ENCODE measurements at regions not wholly inside any gene's neighbourhood (a gene's known extent, or its start where the extent isn't known, plus 50 kb on each side); places are given as distances from the start of the nearest gene placed in this dataset.
A peak's percentile ranks its signal among the peaks of the same experiment; 100 is the strongest.
"Not testable (repeated sequence)": the region's sequence is repeated elsewhere in the genome, so short reads cannot be mapped to it uniquely, and the experiment has no call there.

GRCh38 chr15:75119312-75119711 is 82.4 kb upstream of the C15orf39 start:
- not testable (repeated sequence) for H3K27ac Mint-ChIP-seq; H3K27me3 Mint-ChIP-seq; H3K4me1 Mint-ChIP-seq; ATAC-seq (ENCODE audit: low read depth); H3K36me3 Mint-ChIP-seq; H3K9me3 Mint-ChIP-seq; H3K4me3 Mint-ChIP-seq; DNase-seq (ENCODE audit: low spot score in 2 of 2)

GRCh38 chr15:75121491-75121890 is 80.2 kb upstream of the C15orf39 start:
- Mint-ChIP-seq H3K9me3 (peaks cover 1% of the 10 kb centered on the region), H3K27ac (no peak overlapping the region), H3K27me3 (no peaks in the 10 kb centered on the region), H3K36me3 (peaks cover 2% of the 10 kb centered on the region), H3K4me3 (no peak overlapping the region), H3K4me1 (peaks cover 4% of the 10 kb centered on the region)
- ATAC-seq (ENCODE audit: low read depth) (no peak), DNase-seq (ENCODE audit: low spot score in 2 of 2) (no peak)

- H3K27ac Mint-ChIP-seq: no peak overlapping the region
- ATAC-seq (ENCODE audit: low read depth) (no peak), DNase-seq (ENCODE audit: low spot score in 2 of 2) (no peak)
- H3K36me3 Mint-ChIP-seq: peaks cover 2% of the 10 kb centered on the region
- H3K4me1 Mint-ChIP-seq: peaks cover 4% of the 10 kb centered on the region
- no peak overlapping the region for H3K4me3 Mint-ChIP-seq
- H3K9me3 Mint-ChIP-seq: peaks cover 1% of the 10 kb centered on the region
- no peaks in the 10 kb centered on the region for H3K27me3 Mint-ChIP-seq
These were observed 78.3 kb upstream of the C15orf39 start for GRCh38 chr15:75123395-75123794.

- not testable (repeated sequence) for DNase-seq (ENCODE audit: low spot score in 2 of 2); H3K4me3 Mint-ChIP-seq; H3K27me3 Mint-ChIP-seq; H3K36me3 Mint-ChIP-seq; H3K4me1 Mint-ChIP-seq; H3K27ac Mint-ChIP-seq; H3K9me3 Mint-ChIP-seq
- peak; percentile 32 for ATAC-seq (ENCODE audit: low read depth)
These were observed 77.4 kb upstream of the C15orf39 start for GRCh38 chr15:75124278-75124677.

GRCh38 chr15:75125935-75126334 is 75.7 kb upstream of the C15orf39 start:
- no peaks in the 10 kb centered on the region for H3K9me3 Mint-ChIP-seq

GRCh38 chr15:75126864-75127580 is 74.7 kb upstream of the C15orf39 start:
- Mint-ChIP-seq H3K27me3 (no peaks in the 10 kb centered on the region), H3K4me3 (no peak overlapping the region), H3K9me3 (no peaks in the 10 kb centered on the region), H3K4me1 (peaks cover 14% of the 10 kb centered on the region), H3K27ac (peak overlapping the region; percentile 32), H3K36me3 (no peaks in the 10 kb centered on the region)
- DNase-seq (ENCODE audit: low spot score in 2 of 2): no peak
- no peak for ATAC-seq (ENCODE audit: low read depth)

More at GRCh38 chr15:75125935-75126334, 75.7 kb upstream of the C15orf39 start:
- no peaks in the 10 kb centered on the region for H3K36me3 Mint-ChIP-seq
- H3K4me3 Mint-ChIP-seq: no peak overlapping the region
- no peaks in the 10 kb centered on the region for H3K27me3 Mint-ChIP-seq
- peaks cover 10% of the 10 kb centered on the region for H3K4me1 Mint-ChIP-seq
- no peak for DNase-seq (ENCODE audit: low spot score in 2 of 2)
- H3K27ac Mint-ChIP-seq: no peak overlapping the region
- no peak for ATAC-seq (ENCODE audit: low read depth)

GRCh38 chr15:75129788-75130187 is 71.9 kb upstream of the C15orf39 start:
- H3K9me3 Mint-ChIP-seq: no peaks in the 10 kb centered on the region
- no peak overlapping the region for H3K27ac Mint-ChIP-seq
- DNase-seq (ENCODE audit: low spot score in 2 of 2) (no peak), ATAC-seq (ENCODE audit: low read depth) (no peak)
- H3K27me3 Mint-ChIP-seq: no peaks in the 10 kb centered on the region
- H3K4me1 Mint-ChIP-seq: peaks cover 10% of the 10 kb centered on the region
- peak overlapping the region; percentile 25 for H3K4me3 Mint-ChIP-seq
- H3K36me3 Mint-ChIP-seq: no peaks in the 10 kb centered on the region

- Mint-ChIP-seq H3K4me3 (peak overlapping the region; percentile 72), H3K27ac (peak overlapping the region; percentile 81), H3K9me3 (no peaks in the 10 kb centered on the region), H3K27me3 (no peaks in the 10 kb centered on the region), H3K4me1 (peaks cover 15% of the 10 kb centered on the region), H3K36me3 (no peaks in the 10 kb centered on the region)
- no peak for DNase-seq (ENCODE audit: low spot score in 2 of 2)
- peak; percentile 13 for ATAC-seq (ENCODE audit: low read depth)
These were observed 70.4 kb upstream of the C15orf39 start for GRCh38 chr15:75131269-75131643.

GRCh38 chr15:75134748-75135147 is 66.9 kb upstream of the C15orf39 start:
- no peaks in the 10 kb centered on the region for H3K36me3 Mint-ChIP-seq
- DNase-seq (ENCODE audit: low spot score in 2 of 2): no peak
- no peak for ATAC-seq (ENCODE audit: low read depth)
- no peaks in the 10 kb centered on the region for H3K9me3 Mint-ChIP-seq
- no peaks in the 10 kb centered on the region for H3K27me3 Mint-ChIP-seq
- H3K27ac Mint-ChIP-seq: no peak overlapping the region
- peaks cover 16% of the 10 kb centered on the region for H3K4me1 Mint-ChIP-seq
- H3K4me3 Mint-ChIP-seq: no peak overlapping the region

GRCh38 chr15:75136118-75136517 is 65.6 kb upstream of the C15orf39 start:
- H3K27me3 Mint-ChIP-seq: no peaks in the 10 kb centered on the region
- no peak overlapping the region for H3K27ac Mint-ChIP-seq
- H3K4me3 Mint-ChIP-seq: no peak overlapping the region
- DNase-seq (ENCODE audit: low spot score in 2 of 2) (no peak), ATAC-seq (ENCODE audit: low read depth) (no peak)
- H3K4me1 Mint-ChIP-seq: peaks cover 8% of the 10 kb centered on the region
- H3K36me3 Mint-ChIP-seq: no peaks in the 10 kb centered on the region
- peaks cover 2% of the 10 kb centered on the region for H3K9me3 Mint-ChIP-seq

- Mint-ChIP-seq H3K27ac (no peak overlapping the region), H3K9me3 (peaks cover 2% of the 10 kb centered on the region), H3K27me3 (no peaks in the 10 kb centered on the region), H3K4me1 (peaks cover 6% of the 10 kb centered on the region), H3K4me3 (no peak overlapping the region), H3K36me3 (no peaks in the 10 kb centered on the region)
- DNase-seq (ENCODE audit: low spot score in 2 of 2) (no peak), ATAC-seq (ENCODE audit: low read depth) (no peak)
These were observed 64.9 kb upstream of the C15orf39 start for GRCh38 chr15:75136758-75137157.

GRCh38 chr15:75138016-75138999 is 63.4 kb upstream of the C15orf39 start:
- no peak for DNase-seq (ENCODE audit: low spot score in 2 of 2)
- Mint-ChIP-seq H3K36me3 (peaks cover 2% of the 10 kb centered on the region), H3K27ac (no peak overlapping the region), H3K9me3 (peaks cover 6% of the 10 kb centered on the region), H3K4me3 (no peak overlapping the region), H3K27me3 (no peaks in the 10 kb centered on the region), H3K4me1 (peaks cover 6% of the 10 kb centered on the region)
- no peak for ATAC-seq (ENCODE audit: low read depth)

- Mint-ChIP-seq H3K4me3 (no peak overlapping the region), H3K36me3 (peaks cover 2% of the 10 kb centered on the region), H3K27me3 (no peaks in the 10 kb centered on the region), H3K4me1 (peaks cover 6% of the 10 kb centered on the region), H3K9me3 (peaks cover 6% of the 10 kb centered on the region), H3K27ac (no peak overlapping the region)
- ATAC-seq (ENCODE audit: low read depth) (no peak), DNase-seq (ENCODE audit: low spot score in 2 of 2) (no peak)
These were observed 61.4 kb upstream of the C15orf39 start for GRCh38 chr15:75140080-75140879.

GRCh38 chr15:75142499-75142898 is 59.2 kb upstream of the C15orf39 start:
- Mint-ChIP-seq H3K4me1 (no peaks in the 10 kb centered on the region), H3K36me3 (peaks cover 2% of the 10 kb centered on the region), H3K9me3 (peaks cover 6% of the 10 kb centered on the region), H3K27me3 (no peaks in the 10 kb centered on the region), H3K4me3 (no peak overlapping the region), H3K27ac (no peak overlapping the region)
- ATAC-seq (ENCODE audit: low read depth) (no peak), DNase-seq (ENCODE audit: low spot score in 2 of 2) (no peak)

Measured in memory B cell (primary cell).